Stimulated activated naive CD8-positive, alpha-beta T cell treated with anti-CD3 and anti-CD28 coated beads, Interleukin-15, amount 100 ng/mL, for 72 hours (primary cell): ENCODE measurements at regions not wholly inside any gene's neighbourhood (a gene's known extent, or its start where the extent isn't known, plus 50 kb on each side); places are given as distances from the start of the nearest gene placed in this dataset.
"Not testable (repeated sequence)": the region's sequence is repeated elsewhere in the genome, so short reads cannot be mapped to it uniquely, and the experiment has no call there.

ENCODE experiments used
- ATAC-seq: fragments of 150-1000 bp; cut with Tn5 transposase; 2 replicates; pipeline ENCODE4 v1.10.0; 2021; ENCODE audit warnings: mild to moderate bottlenecking, moderate library complexity
- DNase-seq, 2 donors: peaks; one replicate each; pipeline ENCODE4 v3.0.0; 2021 to 2022
- H3K27ac Mint-ChIP-seq, 2 donors: one replicate each; pipeline ENCODE4 v1.8.0; 2022; ENCODE audit warnings: mild to moderate bottlenecking in 2 of 2, mixed read lengths in 2 of 2, moderate library complexity in 2 of 2
- H3K27me3 Mint-ChIP-seq: one replicate; pipeline ENCODE4 v1.8.0; 2022; ENCODE audit warnings: mixed read lengths
- H3K4me1 Mint-ChIP-seq: one replicate; pipeline ENCODE4 v1.8.0; 2022; ENCODE audit warnings: mild to moderate bottlenecking, mixed read lengths
- H3K4me3 Mint-ChIP-seq, 2 donors: one replicate each; pipeline ENCODE4 v1.8.0; 2022; ENCODE audit warnings: mild to moderate bottlenecking in 2 of 2, mixed read lengths in 2 of 2, moderate library complexity in 1 of 2
- H3K9me3 Mint-ChIP-seq, 2 donors: one replicate each; pipeline ENCODE4 v1.8.0; 2022; ENCODE audit warnings: mixed read lengths in 2 of 2

DNA sequence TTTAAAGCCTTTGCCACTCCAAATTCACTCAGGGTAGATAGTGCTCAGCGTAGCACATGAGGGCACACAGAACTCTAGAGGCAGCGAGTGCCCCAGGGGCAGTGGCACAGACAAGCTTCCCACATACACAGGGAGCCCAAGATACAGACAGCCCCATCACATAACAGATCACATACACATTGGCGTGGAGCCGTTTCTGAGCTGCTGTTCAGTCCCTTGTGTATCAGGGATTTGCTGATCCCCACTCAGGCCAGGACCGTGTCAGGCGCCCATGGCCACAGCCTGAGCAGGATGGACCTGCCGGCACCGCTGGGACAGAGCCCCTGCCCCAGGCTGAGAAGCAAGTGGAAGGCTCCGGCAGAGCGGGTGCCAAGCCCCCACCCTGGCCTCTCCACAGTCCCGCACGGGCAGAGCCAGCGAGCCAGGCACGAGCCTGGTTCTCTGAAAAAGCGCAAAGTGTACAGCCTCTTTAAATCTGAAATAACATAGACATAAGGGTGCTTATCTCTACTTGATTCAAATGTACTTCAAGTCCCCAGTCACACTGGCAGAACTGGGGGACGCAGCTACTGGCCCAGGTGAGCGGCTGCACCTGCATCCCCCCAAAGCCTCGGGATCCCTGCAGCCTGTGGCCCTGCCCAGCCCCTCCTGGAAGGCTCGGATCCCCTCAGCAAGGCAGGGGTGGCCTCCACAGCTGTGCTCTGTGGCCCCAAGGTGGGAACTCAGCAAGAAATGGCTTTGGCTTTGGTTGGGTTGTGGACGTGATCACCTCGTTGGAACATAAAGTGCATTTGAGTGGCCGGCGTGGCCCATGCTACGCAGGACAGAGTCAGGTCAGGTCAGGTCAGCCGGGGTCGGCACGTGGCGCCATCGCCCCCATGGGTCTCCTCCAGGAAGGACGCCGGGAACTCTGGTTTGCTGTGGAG is 231.3 kb downstream of the ERMARD start:
- Mint-ChIP-seq H3K4me1 (no peaks in the 10 kb centered on the region), H3K27ac (no peak overlapping the region), H3K4me3 (no peak overlapping the region), H3K27me3 (peaks cover 2% of the 10 kb centered on the region), H3K9me3 (no peaks in the 10 kb centered on the region)
- no peak for DNase-seq
- ATAC-seq: no peak

DNA sequence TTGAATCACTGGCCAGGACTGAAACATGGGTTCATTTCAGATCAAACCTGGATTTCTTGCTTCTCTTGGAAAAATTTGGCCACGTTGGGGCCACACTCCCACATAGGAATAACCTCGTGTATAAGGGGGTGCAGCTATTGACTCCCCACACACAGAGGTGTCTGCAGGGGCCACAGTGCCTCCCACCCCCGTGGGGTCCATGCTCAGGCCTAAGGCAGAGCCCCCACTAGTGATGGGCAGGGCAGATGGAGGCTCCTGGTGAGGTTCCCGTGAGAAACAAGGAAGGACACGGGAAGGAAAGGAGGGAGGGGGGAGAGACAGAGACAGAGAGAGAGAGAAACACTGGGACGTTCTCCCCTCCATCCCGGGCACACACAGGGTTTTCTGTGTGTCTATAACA is 230.5 kb downstream of the ERMARD start:
- no peaks in the 10 kb centered on the region for H3K9me3 Mint-ChIP-seq

DNA sequence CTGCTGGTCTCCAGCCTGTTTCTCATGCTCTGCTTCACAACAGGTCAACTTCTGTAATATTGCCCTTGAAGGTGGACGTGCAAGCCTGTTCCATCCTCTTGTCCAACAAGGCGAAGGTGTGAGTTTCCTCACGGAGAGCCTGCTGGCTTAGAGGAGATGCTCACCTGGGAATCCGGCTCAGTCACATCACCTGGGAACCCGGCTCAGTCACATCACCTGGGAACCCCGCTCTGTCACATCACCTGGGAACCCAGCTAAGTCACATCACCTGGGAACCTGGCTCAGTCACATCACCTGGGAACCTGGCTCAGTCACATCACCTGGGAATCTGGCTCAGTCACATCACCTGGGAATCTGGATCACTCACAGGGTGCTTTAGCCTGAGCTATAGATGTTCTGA is 230.1 kb downstream of the ERMARD start:
- no peaks in the 10 kb centered on the region for H3K9me3 Mint-ChIP-seq
- no peak overlapping the region for H3K4me3 Mint-ChIP-seq
- ATAC-seq: no peak
- H3K27me3 Mint-ChIP-seq: peaks cover 14% of the 10 kb centered on the region
- peak overlapping the region in 1 of 2 donors; percentile 45 for H3K27ac Mint-ChIP-seq
- DNase-seq: no peak
- no peaks in the 10 kb centered on the region for H3K4me1 Mint-ChIP-seq

More for the DNA sequence above, 230.5 kb downstream of the ERMARD start:
- Mint-ChIP-seq H3K27me3 (peaks cover 10% of the 10 kb centered on the region), H3K27ac (peak overlapping the region in 1 of 2 donors; percentile 45), H3K4me1 (no peaks in the 10 kb centered on the region), H3K4me3 (no peak overlapping the region)
- DNase-seq (no peak), ATAC-seq (no peak)

DNA sequence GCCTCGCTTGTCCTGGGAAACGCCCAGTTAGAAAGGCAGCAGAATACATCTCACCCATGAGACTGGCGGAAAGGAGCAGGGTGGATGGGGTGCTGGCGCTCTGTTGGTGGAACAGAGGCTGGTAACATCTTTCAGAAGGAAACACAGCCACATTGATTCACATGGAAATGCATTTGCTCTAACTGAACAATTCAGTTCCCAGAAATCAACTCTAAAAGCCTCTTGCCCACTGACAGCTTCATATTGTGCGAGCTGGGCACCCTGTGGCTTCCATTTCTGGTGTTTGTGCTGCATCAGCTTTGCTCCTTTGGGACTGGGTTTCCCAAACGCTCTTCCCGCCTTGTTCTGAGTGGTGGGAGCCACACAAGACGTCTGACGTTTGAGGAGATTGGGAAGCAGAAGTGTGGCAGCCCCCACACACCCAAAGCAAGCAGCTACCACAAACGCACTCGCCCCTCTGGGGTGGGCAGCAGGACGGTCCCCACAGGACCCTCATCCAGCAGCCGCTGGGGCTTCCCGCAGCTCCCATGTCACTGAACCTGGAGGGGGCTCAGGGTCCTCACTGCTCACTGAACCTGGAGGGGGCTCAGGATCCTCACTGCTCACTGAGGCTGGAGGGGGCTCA is 229.5 kb downstream of the ERMARD start:
- Mint-ChIP-seq H3K27me3 (peaks cover 20% of the 10 kb centered on the region), H3K9me3 (no peaks in the 10 kb centered on the region), H3K4me3 (no peak overlapping the region), H3K27ac (no peak overlapping the region), H3K4me1 (no peaks in the 10 kb centered on the region)
- no peak for ATAC-seq
- DNase-seq: no peak

DNA sequence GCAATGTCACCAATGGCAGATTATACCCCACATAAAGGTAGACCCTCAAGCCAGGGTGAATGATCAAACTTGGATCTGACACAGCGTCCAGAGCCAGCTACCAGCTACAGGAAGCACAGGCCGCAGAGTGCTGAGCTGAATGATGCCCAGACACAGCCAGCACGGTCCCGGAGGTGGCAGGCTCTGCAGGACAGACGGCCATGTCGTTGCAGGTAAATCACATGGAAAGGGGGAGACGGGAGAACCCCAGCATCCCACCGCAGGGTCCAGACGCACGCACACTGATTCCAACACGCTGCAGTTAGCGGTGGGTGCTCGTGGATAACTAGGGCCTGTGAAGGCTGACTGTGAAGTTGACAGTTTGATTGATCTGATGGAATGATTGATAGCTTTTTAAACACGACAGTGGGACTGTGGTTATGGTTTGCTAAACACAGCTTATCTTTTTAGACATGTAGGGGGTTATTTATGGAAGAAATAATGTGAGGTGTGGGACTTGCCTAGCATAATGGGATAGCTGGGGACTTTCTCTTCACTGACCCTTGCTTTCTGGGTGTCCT is 228.5 kb downstream of the ERMARD start:
- H3K27me3 Mint-ChIP-seq: peaks cover 23% of the 10 kb centered on the region
- no peak for ATAC-seq
- no peak for DNase-seq
- no peaks in the 10 kb centered on the region for H3K9me3 Mint-ChIP-seq
- no peak overlapping the region for H3K4me3 Mint-ChIP-seq
- no peak overlapping the region for H3K27ac Mint-ChIP-seq
- no peaks in the 10 kb centered on the region for H3K4me1 Mint-ChIP-seq

DNA sequence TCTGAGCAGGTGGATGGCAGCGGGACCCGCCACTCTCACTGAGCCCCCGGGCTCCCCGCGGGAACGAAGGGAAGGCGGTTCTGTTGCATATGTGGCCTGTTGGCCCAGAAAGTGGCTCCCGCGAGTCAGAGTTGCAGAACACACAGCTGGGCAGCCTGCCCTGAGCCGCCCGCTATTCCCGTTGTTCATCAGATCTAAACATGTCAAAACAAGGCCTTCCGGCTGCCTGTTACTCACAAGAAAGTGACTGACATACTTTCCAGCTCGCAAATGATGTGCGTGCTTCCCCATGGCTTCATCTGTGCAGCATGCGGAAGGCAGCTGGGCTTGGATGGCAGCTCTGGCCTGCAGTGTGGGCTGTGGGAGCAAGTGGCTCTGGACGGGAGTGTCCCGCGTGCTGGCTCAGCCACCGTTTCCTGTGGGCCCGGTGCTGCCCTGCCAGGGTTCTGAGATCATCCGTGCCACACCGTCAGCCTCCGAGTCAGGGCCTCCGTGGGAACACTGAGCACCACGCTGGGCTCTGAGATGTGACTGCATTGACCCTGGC is 227.3 kb downstream of the ERMARD start:
- Mint-ChIP-seq H3K4me3 (no peak overlapping the region), H3K9me3 (no peaks in the 10 kb centered on the region), H3K27ac (no peak overlapping the region), H3K27me3 (peaks cover 23% of the 10 kb centered on the region), H3K4me1 (no peaks in the 10 kb centered on the region)
- no peak for DNase-seq
- ATAC-seq: no peak

DNA sequence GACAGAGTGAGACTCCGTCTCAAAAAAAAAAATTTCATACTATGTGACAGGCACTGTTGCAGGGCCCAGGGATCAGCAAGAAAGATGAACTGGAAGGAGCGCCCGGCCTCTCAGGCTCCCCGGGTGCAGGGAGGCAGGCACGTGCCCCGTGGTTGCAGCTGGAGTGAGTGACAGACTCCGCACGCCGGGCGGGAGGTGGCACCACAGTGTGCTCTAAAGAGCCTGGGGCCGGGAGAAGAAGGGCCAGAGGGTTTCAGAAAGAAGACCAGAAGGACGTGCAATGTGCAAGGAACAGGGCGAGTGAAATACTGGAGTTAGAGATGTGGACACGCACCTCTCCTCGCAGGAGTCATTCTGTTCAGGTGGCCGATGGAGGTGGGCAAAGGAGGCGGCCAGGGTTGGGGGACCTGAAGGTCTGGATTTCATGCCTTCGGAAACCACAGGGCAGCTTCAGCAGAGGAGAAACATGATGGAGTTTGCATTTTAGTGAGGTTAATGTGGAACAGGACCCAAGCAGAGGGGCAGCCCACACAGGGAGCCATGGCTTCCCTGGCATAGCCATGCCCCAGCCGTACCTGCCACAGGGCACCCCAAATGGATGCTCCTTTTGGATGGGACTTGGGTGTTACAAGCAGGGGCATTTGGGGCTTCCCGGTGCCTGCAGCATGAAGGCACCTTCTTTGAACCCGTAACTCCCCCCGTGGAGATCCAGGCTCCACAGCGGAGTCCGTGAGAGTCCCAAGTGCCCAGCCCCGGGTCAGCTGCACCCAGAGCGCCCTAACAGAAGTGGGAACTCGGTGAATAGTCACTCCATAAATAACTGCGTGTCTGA is 226.2 kb downstream of the ERMARD start:
- Mint-ChIP-seq H3K27me3 (peaks cover 23% of the 10 kb centered on the region), H3K9me3 (no peaks in the 10 kb centered on the region), H3K27ac (peak overlapping the region in 1 of 2 donors; percentile 71), H3K4me1 (no peaks in the 10 kb centered on the region), H3K4me3 (no peak overlapping the region)
- DNase-seq (no peak), ATAC-seq (no peak)

DNA sequence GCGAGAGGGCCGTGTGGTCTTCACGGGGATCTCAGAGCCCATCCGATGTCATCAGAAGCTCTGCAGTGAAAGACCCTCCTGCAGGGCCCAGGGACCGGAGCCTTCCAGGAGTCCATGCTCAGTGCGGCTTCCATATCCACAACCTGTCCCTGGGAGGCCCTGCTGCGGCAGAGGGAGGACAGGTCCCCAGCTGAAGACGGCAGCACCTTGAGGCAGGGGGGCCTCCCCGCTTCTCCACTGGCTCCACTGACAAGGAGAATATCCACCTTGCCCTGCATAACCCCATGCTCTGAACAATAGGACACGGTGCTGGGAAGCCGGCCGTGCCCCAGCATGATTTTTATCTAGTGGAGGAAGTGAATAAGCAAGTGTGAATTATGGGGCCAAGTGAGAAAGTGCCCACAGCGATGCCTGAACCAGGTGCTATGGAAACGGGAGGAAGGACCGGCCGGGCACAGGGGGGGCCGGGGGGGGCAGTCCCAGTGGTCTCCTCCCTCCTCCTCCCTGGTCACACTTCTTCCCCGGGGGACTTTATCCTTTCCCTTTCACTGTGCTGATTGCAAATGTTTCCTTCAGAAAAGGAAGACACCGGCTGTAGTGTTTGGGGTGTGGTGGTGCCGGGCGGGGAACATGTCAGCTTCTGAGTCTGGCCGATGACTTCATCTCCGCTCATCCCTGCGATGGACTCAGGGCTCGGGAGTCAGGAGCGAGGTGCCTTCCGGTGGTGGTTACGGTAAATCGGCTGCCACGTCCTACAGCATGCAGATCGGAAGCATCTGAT is 225.1 kb downstream of the ERMARD start:
- Mint-ChIP-seq H3K4me1 (no peaks in the 10 kb centered on the region), H3K4me3 (peak overlapping the region in 1 of 2 donors; percentile 26), H3K9me3 (no peaks in the 10 kb centered on the region), H3K27me3 (peaks cover 27% of the 10 kb centered on the region), H3K27ac (no peak overlapping the region)
- ATAC-seq: no peak
- DNase-seq: no peak

DNA sequence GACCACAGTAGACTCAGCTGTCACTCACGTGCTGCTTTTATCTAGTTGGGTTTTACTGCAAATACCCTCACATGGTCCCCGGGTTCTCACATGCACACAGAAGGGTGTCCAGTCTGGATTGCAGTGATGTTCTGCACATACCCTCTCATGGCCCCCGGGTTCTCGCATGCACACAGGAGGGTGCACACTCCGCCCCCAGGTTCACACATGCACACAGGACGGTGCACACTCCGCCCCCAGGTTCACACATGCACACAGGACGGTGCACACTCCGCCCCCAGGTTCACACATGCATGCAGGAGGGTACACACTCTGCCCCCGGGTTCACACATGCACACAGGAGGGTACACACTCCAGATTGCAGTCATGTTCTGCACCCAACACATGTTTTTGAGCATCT is 224.3 kb downstream of the ERMARD start:
- Mint-ChIP-seq H3K4me1 (no peaks in the 10 kb centered on the region), H3K9me3 (no peaks in the 10 kb centered on the region), H3K4me3 (no peak overlapping the region), H3K27ac (no peak overlapping the region), H3K27me3 (peaks cover 29% of the 10 kb centered on the region)
- DNase-seq (no peak), ATAC-seq (no peak)

DNA sequence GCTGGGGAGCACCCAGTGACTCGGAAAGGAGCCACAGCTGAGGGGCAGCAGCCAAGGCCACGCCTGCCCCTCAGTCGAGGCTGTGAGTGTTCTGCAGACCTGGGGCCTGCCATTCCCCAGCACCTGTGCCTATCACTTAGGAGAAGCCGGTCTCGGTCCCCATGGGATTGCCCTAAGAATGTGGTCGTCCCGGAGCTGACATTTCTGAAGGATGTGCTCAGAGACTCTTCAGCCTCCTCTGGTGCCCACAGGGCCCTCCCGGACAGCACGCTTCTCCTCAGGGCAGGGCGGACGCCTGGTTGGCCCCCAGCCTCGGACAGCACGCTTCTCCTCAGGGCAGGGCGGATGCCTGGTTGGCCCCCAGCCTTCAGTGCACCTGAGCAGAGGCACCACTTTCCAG is 223.9 kb downstream of the ERMARD start:
- peaks cover 29% of the 10 kb centered on the region for H3K27me3 Mint-ChIP-seq
- no peak for ATAC-seq
- H3K4me3 Mint-ChIP-seq: no peak overlapping the region
- H3K9me3 Mint-ChIP-seq: no peaks in the 10 kb centered on the region
- H3K4me1 Mint-ChIP-seq: no peaks in the 10 kb centered on the region
- no peak for DNase-seq
- H3K27ac Mint-ChIP-seq: no peak overlapping the region

DNA sequence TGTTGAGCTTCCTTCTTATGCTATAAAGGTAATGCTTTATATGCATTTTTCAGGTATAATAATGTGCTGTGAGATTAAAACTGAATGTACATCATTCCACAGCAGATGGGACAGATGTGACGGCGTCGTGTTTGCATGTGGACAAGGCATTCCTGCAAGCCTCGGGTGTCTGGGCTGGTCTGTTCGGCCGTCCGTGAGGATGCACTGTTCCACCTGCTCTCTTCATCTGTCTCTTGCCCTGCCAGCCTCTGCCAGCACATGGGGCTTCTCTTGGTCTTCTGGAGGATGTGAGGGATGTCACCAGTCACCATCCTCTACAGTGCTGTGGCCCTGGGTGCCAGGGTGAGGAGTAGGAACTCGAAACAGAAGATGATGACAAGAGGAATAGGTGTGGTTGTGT is 223.2 kb downstream of the ERMARD start:
- Mint-ChIP-seq H3K4me3 (no peak overlapping the region), H3K9me3 (no peaks in the 10 kb centered on the region), H3K4me1 (no peaks in the 10 kb centered on the region), H3K27ac (no peak overlapping the region), H3K27me3 (peaks cover 29% of the 10 kb centered on the region)
- DNase-seq: no peak
- no peak for ATAC-seq

DNA sequence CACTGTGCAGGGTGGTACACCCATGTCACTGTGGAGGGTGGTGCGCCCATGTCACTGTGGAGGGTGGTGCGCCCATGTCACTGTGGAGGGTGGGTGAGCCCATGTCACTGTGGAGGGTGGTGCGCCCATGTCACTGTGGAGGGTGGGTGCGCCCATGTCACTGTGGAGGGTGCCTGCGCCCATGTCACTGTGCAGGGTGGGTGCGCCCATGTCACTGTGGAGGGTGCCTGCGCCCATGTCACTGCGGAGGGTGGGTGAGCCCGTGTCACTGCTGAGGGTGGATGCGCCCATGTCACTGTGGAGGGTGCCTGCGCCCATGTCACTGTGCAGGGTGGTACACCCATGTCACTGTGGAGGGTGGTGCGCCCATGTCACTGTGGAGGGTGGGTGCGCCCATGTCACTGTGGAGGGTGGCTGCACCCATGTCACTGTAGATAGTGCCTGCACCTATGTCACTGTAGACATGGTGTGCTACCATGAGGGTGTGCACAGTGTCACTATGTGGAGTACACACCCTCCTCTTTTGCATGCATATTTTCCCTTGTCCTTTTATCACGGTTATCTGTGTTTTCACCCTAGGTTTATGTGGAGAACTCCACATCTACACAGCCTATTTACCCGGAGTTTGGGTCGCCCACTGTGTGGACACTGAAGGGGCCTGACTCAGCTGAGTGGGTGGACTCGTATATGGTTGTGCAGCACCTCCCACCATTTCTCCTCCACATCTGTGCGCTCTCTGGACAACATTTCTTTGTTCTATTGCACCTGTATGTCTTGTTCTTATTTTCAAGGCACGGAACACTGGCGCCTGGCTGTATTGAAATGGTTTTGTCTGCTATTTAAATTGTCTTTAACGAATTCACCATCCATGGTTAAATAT is 222.4 kb downstream of the ERMARD start:
- not testable (repeated sequence) for DNase-seq, H3K4me3 Mint-ChIP-seq, ATAC-seq, H3K27ac Mint-ChIP-seq, H3K4me1 Mint-ChIP-seq, H3K9me3 Mint-ChIP-seq
- peaks cover 29% of the 10 kb centered on the region for H3K27me3 Mint-ChIP-seq

DNA sequence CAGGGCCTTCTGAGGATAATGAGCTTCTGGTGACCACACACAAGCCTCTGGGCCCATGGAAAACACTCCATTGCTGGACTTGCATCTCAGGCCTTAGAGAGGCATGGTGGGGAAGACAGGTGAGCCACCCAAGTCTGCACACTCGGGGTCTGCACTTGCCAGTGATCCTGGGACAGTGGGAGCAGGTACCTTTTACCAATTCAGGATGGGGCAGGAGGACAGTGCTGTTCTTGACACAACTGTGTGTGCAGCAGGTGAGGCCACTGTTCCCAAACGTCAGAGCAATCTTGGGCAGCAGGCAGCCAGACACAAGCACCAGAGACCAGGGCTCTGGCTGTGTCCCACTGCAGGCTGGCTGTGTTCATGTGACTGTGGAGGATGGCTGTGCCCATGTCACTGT is 221.3 kb downstream of the ERMARD start:
- DNase-seq (no peak), ATAC-seq (no peak)
- Mint-ChIP-seq H3K4me1 (no peaks in the 10 kb centered on the region), H3K4me3 (no peak overlapping the region), H3K27me3 (peaks cover 27% of the 10 kb centered on the region), H3K27ac (no peak overlapping the region), H3K9me3 (no peaks in the 10 kb centered on the region)

DNA sequence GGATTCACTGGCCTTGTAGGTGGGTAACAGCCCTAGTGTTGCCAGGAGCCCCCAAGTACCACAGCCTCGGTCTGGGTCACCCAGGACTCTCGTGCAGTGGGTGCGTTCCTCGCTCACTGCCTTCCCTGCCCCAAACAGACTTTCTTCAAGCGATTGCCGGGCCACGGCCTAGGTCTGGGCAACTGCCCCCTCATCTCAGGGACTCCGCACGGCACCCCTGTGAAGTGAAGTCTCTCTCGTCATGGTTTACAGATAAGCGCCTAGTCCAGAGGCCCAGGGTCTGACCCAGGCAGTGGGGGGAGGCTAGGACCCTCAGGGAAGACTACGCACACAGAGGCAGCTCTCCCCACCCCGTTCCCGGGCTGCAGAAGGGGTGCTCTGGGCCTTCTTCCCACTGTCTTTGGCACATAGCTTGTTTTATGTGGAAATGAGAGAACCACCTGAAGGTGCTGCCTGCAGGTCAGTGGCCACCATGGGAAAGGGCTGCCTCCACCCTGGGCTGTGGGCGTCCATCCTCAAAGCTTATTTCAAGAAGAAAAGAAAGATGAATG is 220.8 kb downstream of the ERMARD start:
- Mint-ChIP-seq H3K4me3 (no peak overlapping the region), H3K27ac (no peak overlapping the region), H3K9me3 (no peaks in the 10 kb centered on the region), H3K4me1 (no peaks in the 10 kb centered on the region), H3K27me3 (peaks cover 21% of the 10 kb centered on the region)
- ATAC-seq (no peak), DNase-seq (no peak)
